Nephron progenitor cell (in vitro differentiated cells): ENCODE measurements at regions not wholly inside any gene's neighbourhood (a gene's known extent, or its start where the extent isn't known, plus 50 kb on each side); places are given as distances from the start of the nearest gene placed in this dataset.

Source experiments
- DNase-seq: peaks from one replicate; pipeline ENCODE4 v3.0.0; 2021
- H3K27ac Mint-ChIP-seq: 2 replicates; pipeline ENCODE4 v1.8.0; 2021; ENCODE audit warnings: mild to moderate bottlenecking, moderate library complexity, mixed read lengths
- H3K27me3 Mint-ChIP-seq: 2 replicates; pipeline ENCODE4 v1.8.0; 2021; ENCODE audit warnings: mild to moderate bottlenecking, low read depth, mixed read lengths; ENCODE audit not compliant: poor library complexity
- H3K36me3 Mint-ChIP-seq: 2 replicates; pipeline ENCODE4 v1.8.0; 2021; ENCODE audit warnings: low read depth, mixed read lengths
- H3K4me1 Mint-ChIP-seq: 2 replicates; pipeline ENCODE4 v1.8.0; 2021; ENCODE audit warnings: mixed read lengths
- H3K4me3 Mint-ChIP-seq: 2 replicates; pipeline ENCODE4 v1.8.0; 2021; ENCODE audit warnings: mild to moderate bottlenecking, moderate library complexity, mixed read lengths
- H3K9me3 Mint-ChIP-seq: 2 replicates; pipeline ENCODE4 v1.8.0; 2021; ENCODE audit warnings: mild to moderate bottlenecking, moderate library complexity, mixed read lengths
- TF ChIP-seq, protein P1 (sequence below): fragments of 200-600 bp; sonication (generic); IDR thresholded peaks from 2 replicates; pipeline ENCODE4 v1.5.0; 2021; ENCODE audit warnings: antibody characterized with exemption

DNA sequence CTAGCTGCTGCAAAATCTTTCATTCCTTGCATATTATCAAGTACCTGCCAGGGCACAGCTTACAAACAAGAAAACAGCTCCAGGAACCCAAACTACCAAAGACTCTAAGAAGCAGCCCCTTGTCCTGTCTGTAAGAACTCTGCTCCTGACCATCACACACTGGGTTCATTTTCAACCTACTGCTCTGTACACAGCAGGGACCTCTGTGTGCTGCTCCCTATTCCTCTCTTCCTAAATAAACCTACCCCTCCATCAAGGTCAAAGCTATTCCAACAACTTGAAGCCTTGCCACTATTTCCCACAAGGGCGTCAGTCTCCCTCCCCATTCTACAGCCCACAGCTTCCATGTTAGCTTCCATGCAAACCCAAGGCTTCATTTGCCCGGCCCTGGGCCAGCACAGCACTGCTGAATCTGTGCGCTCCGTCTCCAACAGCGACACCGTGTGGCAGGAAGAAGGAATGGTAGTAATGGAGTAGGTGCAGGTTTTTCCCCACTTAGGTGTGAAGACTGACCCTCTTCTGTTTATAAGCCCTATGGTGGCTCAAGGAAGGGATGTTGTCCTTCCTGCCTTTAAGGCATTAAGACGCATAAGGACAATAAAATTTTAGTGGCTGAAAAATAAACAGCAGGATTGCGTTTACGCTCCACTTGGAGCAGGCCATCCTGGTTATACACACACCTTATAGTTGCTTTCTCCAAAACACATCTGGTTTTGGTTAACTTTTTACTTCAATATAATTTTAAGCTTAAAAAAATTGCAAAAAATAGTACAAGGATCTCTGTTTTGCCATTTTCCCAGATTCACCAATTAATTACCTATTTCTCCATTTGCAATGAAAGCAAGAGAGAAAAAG lies 115.2 kb upstream of the NXT1 start:
- H3K36me3 Mint-ChIP-seq, result no peaks in the 10 kb centered on the region
- H3K27me3 Mint-ChIP-seq, result peaks cover 25% of the 10 kb centered on the region
- H3K4me1 Mint-ChIP-seq, result no peaks in the 10 kb centered on the region
- DNase-seq, result peak; percentile 71
- TF ChIP-seq, protein P1, sequence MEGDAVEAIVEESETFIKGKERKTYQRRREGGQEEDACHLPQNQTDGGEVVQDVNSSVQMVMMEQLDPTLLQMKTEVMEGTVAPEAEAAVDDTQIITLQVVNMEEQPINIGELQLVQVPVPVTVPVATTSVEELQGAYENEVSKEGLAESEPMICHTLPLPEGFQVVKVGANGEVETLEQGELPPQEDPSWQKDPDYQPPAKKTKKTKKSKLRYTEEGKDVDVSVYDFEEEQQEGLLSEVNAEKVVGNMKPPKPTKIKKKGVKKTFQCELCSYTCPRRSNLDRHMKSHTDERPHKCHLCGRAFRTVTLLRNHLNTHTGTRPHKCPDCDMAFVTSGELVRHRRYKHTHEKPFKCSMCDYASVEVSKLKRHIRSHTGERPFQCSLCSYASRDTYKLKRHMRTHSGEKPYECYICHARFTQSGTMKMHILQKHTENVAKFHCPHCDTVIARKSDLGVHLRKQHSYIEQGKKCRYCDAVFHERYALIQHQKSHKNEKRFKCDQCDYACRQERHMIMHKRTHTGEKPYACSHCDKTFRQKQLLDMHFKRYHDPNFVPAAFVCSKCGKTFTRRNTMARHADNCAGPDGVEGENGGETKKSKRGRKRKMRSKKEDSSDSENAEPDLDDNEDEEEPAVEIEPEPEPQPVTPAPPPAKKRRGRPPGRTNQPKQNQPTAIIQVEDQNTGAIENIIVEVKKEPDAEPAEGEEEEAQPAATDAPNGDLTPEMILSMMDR, result peak; percentile 81
- H3K27ac Mint-ChIP-seq, result no peak overlapping the region
- H3K9me3 Mint-ChIP-seq, result peaks cover 50% of the 10 kb centered on the region
- H3K4me3 Mint-ChIP-seq, result no peak overlapping the region

DNA sequence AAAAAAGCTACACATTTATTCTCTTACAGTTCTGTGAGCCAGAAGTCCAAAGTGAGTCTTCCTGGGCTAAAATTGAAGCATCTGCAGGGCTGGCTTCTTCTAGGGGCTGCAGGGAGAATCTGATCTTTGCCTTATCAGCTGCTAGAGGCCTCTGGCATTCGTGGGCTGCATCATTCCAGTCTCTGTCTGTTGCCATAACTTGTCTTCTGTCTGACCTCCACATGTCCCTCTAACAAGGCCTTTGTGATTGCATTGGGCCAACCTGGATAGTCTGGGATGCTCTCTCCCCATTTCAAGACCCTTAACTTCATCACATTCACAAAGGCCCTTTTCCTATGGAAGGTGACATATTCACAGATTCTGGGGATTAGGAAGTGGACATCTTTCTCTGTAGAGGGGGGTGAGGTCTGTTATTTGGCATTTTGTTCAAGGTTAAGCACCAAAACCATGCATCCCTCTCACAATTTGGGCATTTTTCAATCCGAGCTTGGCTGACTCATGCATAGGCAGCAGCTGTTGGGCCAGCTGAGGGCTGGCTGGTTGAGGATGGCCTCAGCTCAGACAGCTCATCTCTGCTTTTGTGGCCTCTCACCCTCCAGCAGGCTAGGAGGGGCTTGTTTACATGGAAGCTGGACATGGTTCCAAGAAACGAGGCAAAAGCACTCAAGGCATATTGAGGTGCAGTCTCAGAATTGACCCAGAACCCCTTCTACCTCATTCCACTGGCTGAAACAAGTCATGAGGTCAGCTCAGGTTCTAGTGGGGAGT lies 116.1 kb upstream of the NXT1 start:
- Mint-ChIP-seq H3K4me3 (no peak overlapping the region), H3K27me3 (peaks cover 17% of the 10 kb centered on the region)
- DNase-seq, result no peak

DNA sequence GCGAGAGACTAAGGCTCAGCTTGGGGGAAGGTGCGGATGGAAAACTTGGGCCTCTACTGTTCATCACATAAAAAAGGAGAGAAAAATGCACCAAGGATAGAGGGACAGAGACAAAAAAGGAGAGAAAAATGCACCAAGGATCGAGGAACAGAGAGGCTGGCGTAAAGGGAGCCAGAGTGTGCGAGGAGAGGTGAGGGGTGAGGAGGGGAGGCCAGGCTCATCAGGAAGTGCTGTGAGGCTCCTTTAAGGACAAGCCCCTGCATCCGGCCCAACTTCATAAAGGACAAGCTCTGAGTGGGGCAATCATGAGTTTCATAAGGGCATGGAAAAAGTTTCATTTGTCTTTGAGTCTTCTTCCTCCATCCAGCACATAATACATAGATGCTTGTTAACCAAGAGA lies 117.2 kb upstream of the NXT1 start:
- Mint-ChIP-seq H3K4me1 (no peaks in the 10 kb centered on the region), H3K27me3 (peaks cover 12% of the 10 kb centered on the region)

More for the DNA sequence above, 116.1 kb upstream of the NXT1 start:
- Mint-ChIP-seq H3K4me1 (no peaks in the 10 kb centered on the region), H3K36me3 (no peaks in the 10 kb centered on the region), H3K27ac (no peak overlapping the region), H3K9me3 (peaks cover 45% of the 10 kb centered on the region)
- TF ChIP-seq, protein P1, result no peak

DNA sequence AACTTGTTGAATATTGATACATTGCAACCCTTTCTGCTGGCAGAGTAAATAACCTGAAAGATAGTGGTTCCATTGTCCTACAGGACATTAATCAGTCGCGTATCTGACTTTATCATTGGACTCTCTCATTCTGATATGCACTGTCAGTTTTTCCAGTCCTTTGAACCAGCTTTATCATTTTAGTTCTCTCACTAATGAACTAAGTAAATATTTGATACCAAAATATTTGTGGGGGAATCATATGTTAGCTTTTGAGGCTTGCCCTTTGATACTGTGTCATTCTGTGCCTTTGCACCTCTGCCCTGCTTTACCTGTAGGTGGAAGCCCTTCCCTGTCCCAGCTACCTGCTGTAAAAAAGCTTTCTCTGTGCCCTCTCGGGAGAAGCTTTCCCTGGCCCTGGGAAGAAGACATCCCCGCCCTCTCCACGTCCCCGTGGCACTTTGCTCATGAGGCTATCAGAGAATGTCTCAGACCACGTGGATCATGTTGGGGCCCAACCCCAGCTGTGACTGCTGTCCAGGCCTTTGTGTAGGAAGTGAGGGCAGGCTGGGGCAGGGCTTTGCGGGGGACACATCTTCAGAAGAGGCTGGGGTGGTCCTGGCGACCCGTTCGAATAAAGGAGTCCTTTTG lies 117.8 kb upstream of the NXT1 start:
- Mint-ChIP-seq H3K27me3 (peaks cover 12% of the 10 kb centered on the region), H3K4me3 (no peak overlapping the region), H3K9me3 (peaks cover 28% of the 10 kb centered on the region)

More for the DNA sequence above, 117.2 kb upstream of the NXT1 start:
- DNase-seq, result no peak
- Mint-ChIP-seq H3K36me3 (no peaks in the 10 kb centered on the region), H3K27ac (peak overlapping the region; percentile 53), H3K9me3 (peaks cover 33% of the 10 kb centered on the region), H3K4me3 (no peak overlapping the region)
- TF ChIP-seq, protein P1, result no peak

DNA sequence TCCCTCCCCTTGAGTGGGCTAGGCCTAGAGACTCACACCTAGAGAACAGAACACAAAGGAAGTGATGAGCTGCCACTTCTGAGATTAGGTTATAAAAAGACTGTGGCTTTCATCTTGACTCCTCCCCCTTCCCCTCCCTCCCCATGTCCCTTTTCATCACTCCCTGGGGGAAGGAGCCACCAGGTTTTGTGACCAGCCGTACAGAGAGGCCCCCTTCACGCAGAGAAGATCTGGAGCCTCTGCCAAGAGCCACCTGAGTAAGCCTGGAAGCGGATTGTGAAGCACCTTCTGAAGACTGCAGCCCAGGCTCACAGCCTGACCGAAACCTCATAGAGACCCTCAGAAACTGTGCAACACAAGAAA lies 118.4 kb upstream of the NXT1 start:
- Mint-ChIP-seq H3K36me3 (no peaks in the 10 kb centered on the region), H3K4me1 (no peaks in the 10 kb centered on the region), H3K27ac (no peak overlapping the region), H3K4me3 (no peak overlapping the region), H3K27me3 (peaks cover 12% of the 10 kb centered on the region), H3K9me3 (peaks cover 22% of the 10 kb centered on the region)
- TF ChIP-seq, protein P1, result no peak
- DNase-seq, result no peak

More for the DNA sequence above, 117.8 kb upstream of the NXT1 start:
- DNase-seq, result no peak
- no peaks in the 10 kb centered on the region for H3K4me1 Mint-ChIP-seq
- H3K27ac Mint-ChIP-seq, result peak overlapping the region; percentile 53
- TF ChIP-seq, protein P1, result no peak
- no peaks in the 10 kb centered on the region for H3K36me3 Mint-ChIP-seq
